ENCODE measurements at regions not wholly inside any gene's neighbourhood (a gene's known extent, or its start where the extent isn't known, plus 50 kb on each side); places are given as distances from the start of the nearest gene placed in this dataset.
A peak's percentile ranks its signal among the peaks of the same experiment; 100 is the strongest.

GRCh38 chr1:62962901-62963776, 179.2 kb downstream of the ATG4C start:
- TF ChIP-seq POLR2A (IDR thresholded peaks at IDR 0.05) (no peak), CTCF (IDR thresholded peaks at IDR 0.05) (peak; percentile 12 to 50 (median 45))

Data from body of pancreas (tissue), 4 donors.